ENCODE measurements at regions not wholly inside any gene's neighbourhood (a gene's known extent, or its start where the extent isn't known, plus 50 kb on each side); places are given as distances from the start of the nearest gene placed in this dataset.

DNA sequence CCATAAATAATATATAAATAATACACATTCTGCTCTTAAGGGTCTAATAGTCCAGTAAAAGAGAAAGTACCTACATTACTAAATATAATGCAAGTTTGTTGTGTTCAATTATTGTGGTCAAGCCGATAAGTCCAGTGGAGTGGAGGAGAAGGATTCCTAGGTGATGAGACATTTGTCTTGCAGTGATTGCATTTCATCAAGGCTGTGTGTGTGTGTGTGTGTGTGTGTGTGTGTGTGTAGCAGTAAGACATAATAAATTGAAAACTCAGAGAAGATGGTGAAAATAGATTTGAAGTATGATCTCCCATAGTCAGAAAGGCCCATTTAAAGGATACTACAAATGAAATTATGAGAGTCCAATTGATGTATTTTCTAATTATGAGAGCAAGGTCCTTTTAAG is 192.5 kb upstream of the SEMA3C start:
- Histone ChIP-seq H3K4me1 (replicated peaks in 1 of 4; ENCODE audit: control insufficient read depth in 3 of 4, insufficient read depth in 4 of 4, low read length in 3 of 4) (no peaks in the 10 kb centered on the region), H3K9me3 (ENCODE audit: insufficient read depth in 2 of 2, low read depth in 1 of 2, low read length in 1 of 2) (no peaks in the 10 kb centered on the region), H4K91ac (replicated peaks; ENCODE audit: insufficient read length, low read length) (no peak overlapping the region), H2BK20ac (ENCODE audit: low read length) (no peak overlapping the region), H3K4me2 (ENCODE audit: insufficient read depth in 1 of 2, low read depth in 2 of 2, low read length in 2 of 2) (no peak overlapping the region), H3K79me2 (ENCODE audit: control insufficient read depth in 1 of 2, insufficient read depth in 2 of 2, low read length in 2 of 2) (no peaks in the 10 kb centered on the region), H2BK120ac (replicated peaks; ENCODE audit: low read depth, low read length) (no peak overlapping the region), H4K8ac (ENCODE audit: extremely low read depth, insufficient read depth, low read length) (no peak overlapping the region), H3K14ac (ENCODE audit: insufficient read length) (no peak overlapping the region), H3K4ac (replicated peaks; ENCODE audit: insufficient read length, low read depth, low read length) (no peak overlapping the region), H3K36me3 (ENCODE audit: control insufficient read depth in 2 of 4, insufficient read depth in 4 of 4, low read length in 3 of 4) (no peaks in the 10 kb centered on the region), H4K20me1 (replicated peaks in 1 of 2; ENCODE audit: control insufficient read depth in 1 of 2, insufficient read depth in 2 of 2, low read length in 2 of 2) (no peaks in the 10 kb centered on the region), H3K56ac (replicated peaks; ENCODE audit: insufficient read length, low read depth, low read length) (no peak overlapping the region), H2AFZ (ENCODE audit: low read length) (no peak overlapping the region), H2BK5ac (ENCODE audit: low read depth, low read length) (no peak overlapping the region), H2BK15ac (ENCODE audit: low read length) (no peak overlapping the region), H2AK5ac (ENCODE audit: low read depth, low read length) (no peak overlapping the region), H2BK12ac (ENCODE audit: low read depth, low read length) (no peak overlapping the region), H3K27me3 (replicated peaks in 1 of 4; ENCODE audit: control insufficient read depth in 3 of 4, extremely low read depth in 1 of 4, insufficient read depth in 3 of 4, low read length in 3 of 4) (no peaks in the 10 kb centered on the region), H3K9ac (replicated peaks in 1 of 4; ENCODE audit: extremely low read depth in 1 of 4, low read depth in 3 of 4, low read length in 3 of 4) (no peak overlapping the region), H3K23me2 (ENCODE audit: low read depth, low read length) (no peaks in the 10 kb centered on the region), H3K4me3 (ENCODE audit: extremely low read depth in 1 of 4, insufficient read depth in 2 of 4, low read depth in 3 of 4, low read length in 4 of 4) (no peak overlapping the region), H3K27ac (ENCODE audit: low read depth, low read length) (no peak overlapping the region), H3K23ac (ENCODE audit: insufficient read length) (no peak overlapping the region), H4K5ac (ENCODE audit: insufficient read length, low read depth, low read length) (no peak overlapping the region), H3K18ac (ENCODE audit: extremely low read depth, low read length) (no peak overlapping the region), H3K79me1 (ENCODE audit: low read depth, low read length) (no peaks in the 10 kb centered on the region)
- CTCF ChIA-PET (ENCODE audit: partially characterized antibody), result no interaction called here
- 91% methylated on average over 1 of the region's 1 CpG; no CpG with 5 or more reads in 1 of the 2 experiments for WGBS, 2 experiments (ENCODE audit: extremely low coverage in 1 of 2, insufficient coverage in 1 of 2, insufficient read length in 1 of 2, insufficient replicate concordance in 2 of 2, low coverage in 1 of 2, low lambda C conversion rate in 2 of 2, missing lambda C conversion rate in 1 of 2)
- DNase-seq (ENCODE audit: low read depth in 1 of 2, low spot score in 2 of 2) (no peak), FAIRE-seq (no peak)
- POLR2A ChIA-PET (ENCODE audit: partially characterized antibody), result no interaction called here
- TF ChIP-seq BRCA1 (IDR thresholded peaks at IDR 0.05; ENCODE audit: low read depth, low read length) (no peak), CREB1 (IDR thresholded peaks at IDR 0.05) (no peak), POU5F1 (IDR thresholded peaks at IDR 0.05; ENCODE audit: low read depth, low read length) (no peak), CEBPB (IDR thresholded peaks at IDR 0.05; ENCODE audit: low read depth, low read length) (no peak)
